ENCODE measurements at regions not wholly inside any gene's neighbourhood (a gene's known extent, or its start where the extent isn't known, plus 50 kb on each side); places are given as distances from the start of the nearest gene placed in this dataset.
A peak's percentile ranks its signal among the peaks of the same experiment; 100 is the strongest.

DNA sequence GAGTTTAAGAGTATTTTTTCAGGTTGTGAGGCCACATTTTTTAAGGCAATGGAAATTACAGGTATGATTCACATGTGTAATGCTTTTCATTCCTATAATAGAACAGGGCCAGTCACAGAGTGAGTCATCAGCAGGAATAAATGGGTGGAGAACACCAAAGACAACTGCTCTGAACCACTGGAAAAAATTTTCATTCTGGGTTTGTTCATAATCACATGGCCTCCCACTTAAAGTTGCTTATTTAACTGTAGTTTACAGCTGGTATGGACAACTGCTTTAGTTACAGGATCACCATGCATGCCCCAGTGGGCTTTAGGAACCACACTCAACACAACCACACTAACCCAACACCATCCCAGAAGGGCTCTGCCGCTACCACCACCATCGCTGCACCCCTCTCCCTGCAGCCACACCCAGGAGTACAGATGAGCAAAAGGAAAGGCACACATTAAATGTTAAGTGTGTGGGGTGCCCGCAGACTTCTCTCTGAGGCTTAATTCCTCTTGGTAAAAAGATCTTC, 107.0 kb upstream of the DST start (continued):
- TF ChIP-seq, protein P1, sequence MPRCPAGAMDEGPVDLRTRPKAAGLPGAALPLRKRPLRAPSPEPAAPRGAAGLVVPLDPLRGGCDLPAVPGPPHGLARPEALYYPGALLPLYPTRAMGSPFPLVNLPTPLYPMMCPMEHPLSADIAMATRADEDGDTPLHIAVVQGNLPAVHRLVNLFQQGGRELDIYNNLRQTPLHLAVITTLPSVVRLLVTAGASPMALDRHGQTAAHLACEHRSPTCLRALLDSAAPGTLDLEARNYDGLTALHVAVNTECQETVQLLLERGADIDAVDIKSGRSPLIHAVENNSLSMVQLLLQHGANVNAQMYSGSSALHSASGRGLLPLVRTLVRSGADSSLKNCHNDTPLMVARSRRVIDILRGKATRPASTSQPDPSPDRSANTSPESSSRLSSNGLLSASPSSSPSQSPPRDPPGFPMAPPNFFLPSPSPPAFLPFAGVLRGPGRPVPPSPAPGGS (IDR thresholded peaks at IDR 0.05; ENCODE audit: borderline replicate concordance, insufficient read depth, low read depth, low read length, poor library complexity, severe bottlenecking), result no peak
- TF ChIP-seq FOS (IDR thresholded peaks at IDR 0.05; ENCODE audit: borderline replicate concordance, extremely low read depth, insufficient read length) (no peak), KDM1A (IDR thresholded peaks at IDR 0.05; ENCODE audit: borderline replicate concordance) (no peak), WRNIP1 (IDR thresholded peaks at IDR 0.05; ENCODE audit: borderline replicate concordance, low read depth, low read length) (no peak), STAT1 (conservative IDR thresholded peaks at IDR 0.05) (no peak), JUNB (IDR thresholded peaks at IDR 0.05) (peak; percentile 50; the same call in 1 of the 2 replicates), RUNX3 (IDR thresholded peaks at IDR 0.05; ENCODE audit: low read length) (peak; percentile 30; the same call in 1 of the 2 replicates)
- TF ChIP-seq, protein P2, sequence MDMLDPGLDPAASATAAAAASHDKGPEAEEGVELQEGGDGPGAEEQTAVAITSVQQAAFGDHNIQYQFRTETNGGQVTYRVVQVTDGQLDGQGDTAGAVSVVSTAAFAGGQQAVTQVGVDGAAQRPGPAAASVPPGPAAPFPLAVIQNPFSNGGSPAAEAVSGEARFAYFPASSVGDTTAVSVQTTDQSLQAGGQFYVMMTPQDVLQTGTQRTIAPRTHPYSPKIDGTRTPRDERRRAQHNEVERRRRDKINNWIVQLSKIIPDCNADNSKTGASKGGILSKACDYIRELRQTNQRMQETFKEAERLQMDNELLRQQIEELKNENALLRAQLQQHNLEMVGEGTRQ (IDR thresholded peaks at IDR 0.05; ENCODE audit: borderline replicate concordance, low read depth, low read length), result no peak
- TF ChIP-seq, protein P3, sequence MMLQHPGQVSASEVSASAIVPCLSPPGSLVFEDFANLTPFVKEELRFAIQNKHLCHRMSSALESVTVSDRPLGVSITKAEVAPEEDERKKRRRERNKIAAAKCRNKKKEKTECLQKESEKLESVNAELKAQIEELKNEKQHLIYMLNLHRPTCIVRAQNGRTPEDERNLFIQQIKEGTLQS (IDR thresholded peaks at IDR 0.05; ENCODE audit: borderline replicate concordance, extremely low read depth, low read depth, low read length), result no peak
